HG03354 (cell line): ENCODE measurements at regions not wholly inside any gene's neighbourhood (a gene's known extent, or its start where the extent isn't known, plus 50 kb on each side); places are given as distances from the start of the nearest gene placed in this dataset.

ENCODE experiments used
- ATAC-seq: cut with Tn5 transposase; IDR thresholded peaks from one replicate; pipeline ENCODE4 v1.9.1; 2021; ENCODE audit warnings: mild to moderate bottlenecking; ENCODE audit not compliant: unreplicated experiment, poor library complexity, severe bottlenecking

DNA sequence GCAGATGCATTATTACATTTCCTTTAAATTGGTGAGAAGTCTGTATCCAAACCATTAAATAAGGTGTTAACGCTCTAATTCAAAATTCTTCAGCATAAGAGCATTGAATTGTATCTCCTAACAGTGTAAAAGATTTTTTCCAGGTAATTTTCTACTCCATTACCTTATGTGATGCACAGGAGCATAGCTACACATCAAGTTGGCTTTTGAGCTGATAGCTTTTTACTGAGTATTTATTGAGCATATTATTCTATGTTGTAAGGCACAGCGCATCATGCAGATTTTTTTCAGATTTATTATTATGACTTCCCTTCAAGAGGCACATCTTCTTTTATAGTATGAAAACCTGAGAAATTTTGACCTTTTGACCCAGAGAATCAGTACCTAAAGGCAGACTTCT lies 270.7 kb upstream of the MIR17HG start:
- no peak for ATAC-seq

DNA sequence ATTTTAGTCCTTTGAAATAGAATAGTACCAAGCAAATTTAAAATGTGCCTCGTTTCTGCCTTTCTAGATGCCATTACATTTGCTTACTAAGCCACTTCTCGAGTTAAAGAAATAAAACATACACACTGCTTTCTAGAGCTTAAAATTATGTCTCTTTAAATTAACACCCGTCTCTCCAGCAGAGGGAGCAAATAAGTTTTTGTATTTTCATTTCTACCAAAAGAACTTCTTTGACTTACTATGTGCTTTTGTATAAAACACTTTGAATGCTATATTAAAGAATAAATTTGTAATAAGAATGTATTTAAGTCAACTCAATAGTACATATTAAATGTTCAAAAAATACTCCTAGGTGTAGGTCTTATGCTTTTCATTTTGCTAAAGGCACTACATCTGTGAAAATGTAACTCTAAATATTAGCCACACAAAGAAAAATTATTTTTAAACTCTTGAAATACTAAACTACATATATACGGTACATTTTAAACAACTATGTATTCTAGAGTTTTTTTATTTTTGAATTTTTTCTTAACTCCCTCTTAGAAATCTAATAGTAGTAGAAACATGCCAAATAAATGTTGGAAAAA lies 269.3 kb upstream of the MIR17HG start:
- ATAC-seq = no peak

DNA sequence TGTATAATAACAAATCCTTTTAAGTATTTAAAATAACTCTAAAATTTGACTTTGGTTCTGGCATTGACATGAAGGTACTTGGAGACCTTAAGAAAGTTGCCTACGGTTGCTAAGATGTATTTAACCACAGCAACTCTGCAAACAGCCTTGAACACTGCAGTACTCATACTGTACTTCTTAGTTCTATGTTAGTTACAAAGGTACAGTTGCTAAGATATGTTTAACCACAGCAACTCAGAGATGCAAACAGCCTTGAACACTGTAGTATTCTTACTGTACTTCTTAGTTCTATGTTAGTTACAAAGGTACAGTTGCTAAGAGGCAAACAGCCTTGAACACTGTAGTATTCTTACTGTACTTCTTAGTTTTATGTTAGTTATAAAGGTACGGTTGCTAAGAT lies 268.3 kb upstream of the MIR17HG start:
- ATAC-seq = no peak

DNA sequence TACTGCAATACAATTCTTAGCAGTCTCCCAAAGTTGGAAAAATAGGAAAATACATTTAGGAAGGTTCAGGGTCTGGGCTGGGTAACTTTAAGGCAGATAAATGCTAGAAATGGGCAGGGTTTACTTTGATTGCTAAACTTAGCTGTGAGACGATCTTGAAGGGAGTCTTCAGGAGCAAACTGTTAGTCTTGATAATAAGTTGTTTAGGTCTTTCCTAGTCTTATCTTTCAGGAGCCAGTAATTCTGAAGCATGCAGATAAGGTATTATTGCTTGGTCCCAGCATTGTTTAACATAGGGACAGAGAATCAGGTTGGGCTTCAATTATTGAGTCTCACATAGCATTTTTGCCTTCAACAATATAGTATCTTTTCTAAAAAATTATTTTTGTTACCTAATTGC lies 262.4 kb upstream of the MIR17HG start:
- no peak for ATAC-seq

- no peak for ATAC-seq
Measured at GRCh38 chr13:91086936-91087716, 260.4 kb upstream of the MIR17HG start.

- no peak for ATAC-seq
Measured at GRCh38 chr13:91097269-91097668, 250.2 kb upstream of the MIR17HG start.

DNA sequence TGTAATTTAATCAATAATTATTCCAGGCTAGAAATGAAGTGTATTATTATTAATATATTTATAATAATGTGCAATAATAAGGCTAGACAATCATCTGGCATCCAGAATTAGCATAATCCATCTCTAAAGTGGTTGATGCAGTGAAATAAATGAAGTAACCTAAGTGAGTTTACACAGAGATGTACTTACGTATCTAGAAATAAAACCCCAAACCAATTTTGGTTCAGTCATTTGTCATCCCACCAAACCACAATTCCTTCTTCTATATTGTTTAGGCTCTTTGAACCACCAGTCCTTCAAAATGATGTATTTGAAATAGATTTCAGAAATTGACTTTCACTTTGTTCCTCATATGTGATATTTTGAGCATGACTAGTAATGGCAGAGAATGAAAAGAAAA lies 247.6 kb upstream of the MIR17HG start:
- no peak for ATAC-seq

- no peak for ATAC-seq
Measured at GRCh38 chr13:91100944-91101343, 246.5 kb upstream of the MIR17HG start.

DNA sequence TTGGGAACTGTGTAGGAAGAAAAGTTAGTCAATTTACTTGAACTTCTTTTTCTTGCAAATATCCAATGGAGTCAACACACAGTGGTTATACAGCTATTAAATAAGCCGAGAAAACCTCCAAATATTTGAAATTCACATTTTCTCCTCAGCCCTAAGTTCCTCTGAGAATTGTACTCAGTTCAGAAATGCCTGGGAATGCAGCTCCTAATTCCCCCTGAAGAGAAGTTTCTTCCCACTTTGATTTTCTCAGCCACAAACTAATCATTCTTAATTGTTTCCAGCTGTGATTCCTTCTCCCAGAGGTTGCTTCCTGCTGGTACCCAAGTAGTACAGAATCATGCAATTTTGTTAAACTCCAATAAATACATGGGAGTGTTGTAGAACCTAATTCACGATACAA lies 246.1 kb upstream of the MIR17HG start:
- ATAC-seq = no peak

DNA sequence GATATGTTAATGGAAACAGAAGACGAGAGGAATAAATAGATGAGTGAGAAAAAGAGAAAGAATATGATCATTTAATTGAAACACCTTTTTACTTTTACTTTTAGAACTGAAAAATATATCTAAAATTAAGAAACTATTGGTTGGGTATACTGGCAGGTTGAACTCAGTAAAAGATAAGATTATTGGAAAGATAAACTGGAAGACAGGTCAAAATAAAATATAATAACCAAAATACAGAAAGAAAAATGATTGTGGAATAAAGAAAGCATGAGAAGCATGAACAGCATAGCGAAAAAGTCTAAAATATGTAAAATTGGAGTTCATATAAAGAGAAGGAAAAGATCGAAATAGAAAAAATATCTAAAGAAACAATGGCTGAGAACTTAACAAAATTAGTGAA lies 242.2 kb upstream of the MIR17HG start:
- no peak for ATAC-seq

- no peak for ATAC-seq
Measured at GRCh38 chr13:91106565-91106964, 240.9 kb upstream of the MIR17HG start.

DNA sequence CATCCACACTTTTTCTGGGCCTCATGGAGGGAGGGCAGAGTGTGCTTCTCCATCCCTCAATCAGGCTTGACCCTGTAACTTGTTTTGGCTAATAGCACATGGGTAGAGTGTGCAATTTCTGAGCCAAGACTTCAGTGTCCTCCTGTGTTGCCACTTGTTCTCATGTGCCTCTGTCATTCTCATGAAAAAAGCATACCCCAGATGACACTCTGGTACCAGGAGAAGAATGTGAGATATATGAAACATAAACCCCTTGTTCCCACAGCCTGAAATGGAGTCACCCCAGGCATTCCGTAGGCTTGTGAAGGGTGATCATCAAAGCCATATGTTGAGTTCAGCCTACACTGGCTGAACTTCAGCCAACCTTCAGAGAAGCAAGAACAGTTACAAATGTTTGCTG lies 239.2 kb upstream of the MIR17HG start:
- ATAC-seq = no peak

DNA sequence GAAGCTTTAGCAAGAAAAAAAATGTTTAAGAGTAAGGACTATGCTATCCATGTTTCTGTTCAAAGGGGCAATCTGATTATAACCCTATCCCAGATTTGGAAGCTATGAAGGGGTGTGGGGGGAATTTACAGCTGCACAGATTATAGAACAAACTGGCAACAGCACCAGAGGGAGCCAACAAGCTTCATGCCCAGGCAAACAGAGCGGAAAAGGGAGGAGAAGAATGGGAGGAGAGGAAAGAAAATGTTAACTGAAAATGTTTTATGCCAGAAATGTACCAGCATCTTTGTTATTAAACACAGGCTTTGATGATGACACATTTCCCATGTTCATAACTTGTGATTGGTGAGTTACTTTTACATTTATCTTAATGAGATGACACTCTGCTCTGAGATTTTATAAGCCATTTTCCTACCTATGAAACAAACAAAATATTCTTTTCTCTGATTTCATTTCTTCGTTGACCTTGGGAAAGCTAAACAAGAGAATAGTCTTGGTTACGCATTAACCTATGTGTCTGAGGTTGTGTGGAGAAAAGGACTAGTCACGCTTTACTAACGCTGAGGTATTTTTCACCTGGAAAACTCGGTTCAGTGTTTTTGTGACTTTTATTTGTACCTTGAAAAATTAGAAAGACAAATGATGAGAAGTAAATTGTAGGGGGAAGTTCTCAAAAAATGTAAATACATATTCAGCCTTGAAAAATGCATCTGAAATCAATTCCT lies 235.8 kb upstream of the MIR17HG start:
- ATAC-seq = no peak

DNA sequence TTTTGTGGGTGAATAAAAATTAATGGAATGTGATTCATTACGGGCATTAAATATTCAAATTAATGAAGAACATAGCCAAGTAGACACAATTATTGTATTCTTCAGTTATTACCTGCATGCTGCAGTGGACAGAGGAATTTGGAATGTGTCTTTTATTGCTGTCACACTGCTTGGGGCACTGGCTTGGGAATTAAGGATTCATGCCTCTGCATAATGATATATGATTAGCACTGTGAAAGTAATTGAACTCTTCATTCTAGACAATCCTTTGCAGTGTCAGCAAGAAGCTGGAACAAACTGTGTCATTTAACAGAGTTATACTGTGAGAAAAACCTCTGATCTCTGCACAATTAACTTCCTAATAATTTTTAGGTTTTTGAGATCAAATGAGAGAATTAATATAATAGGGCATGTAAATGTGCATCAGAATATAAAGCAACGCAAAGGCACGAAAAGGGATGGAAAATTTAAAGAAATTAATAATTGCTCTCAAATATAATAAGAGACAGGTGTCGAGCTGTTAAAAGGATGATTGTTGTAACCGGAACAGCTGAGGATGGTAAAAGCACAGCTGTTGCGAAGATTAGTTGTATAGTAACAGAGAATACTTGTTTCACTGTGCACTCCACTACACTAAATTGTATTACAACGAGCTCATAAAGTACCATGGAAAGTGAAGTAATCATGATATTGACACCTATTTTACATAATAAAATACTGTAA lies 235.1 kb upstream of the MIR17HG start:
- no peak for ATAC-seq

DNA sequence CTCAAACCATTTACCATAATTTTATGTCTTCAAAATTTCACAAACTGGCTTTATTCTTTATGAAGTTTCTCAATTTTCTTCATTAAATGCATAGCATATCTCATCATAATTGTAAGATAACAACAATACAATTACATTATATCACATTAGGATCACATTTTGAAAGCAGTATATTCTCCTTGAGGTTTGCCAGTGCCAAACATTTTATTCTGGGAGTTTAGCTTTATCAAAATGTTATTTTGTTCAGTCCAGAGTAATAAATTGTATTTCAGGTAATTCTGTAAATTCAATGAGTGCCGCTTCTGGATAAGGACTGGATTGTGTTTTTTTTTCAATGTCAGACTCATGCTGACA lies 234.6 kb upstream of the MIR17HG start:
- no peak for ATAC-seq

DNA sequence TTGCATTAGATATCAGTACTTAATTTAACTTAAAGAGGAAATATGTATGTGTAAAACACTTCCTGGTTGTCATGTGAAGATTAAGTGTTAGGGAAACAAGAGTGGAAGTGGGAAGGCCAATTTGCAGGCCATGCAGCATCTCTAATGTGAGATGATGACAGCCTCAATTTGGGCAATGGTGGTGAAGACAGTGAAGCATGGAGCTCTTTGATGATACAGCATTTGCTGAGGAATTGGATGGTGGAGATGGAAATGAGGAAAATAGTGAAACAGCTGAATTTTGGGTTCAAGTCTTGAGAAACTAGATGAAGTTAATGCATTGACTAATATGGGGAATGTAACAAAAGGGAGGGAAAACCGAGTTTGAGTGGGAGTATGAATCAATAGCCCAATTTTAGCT lies 231.7 kb upstream of the MIR17HG start:
- ATAC-seq = no peak

GRCh38 chr13:91117351-91117750 lies 230.1 kb upstream of the MIR17HG start:
- no peak for ATAC-seq

- no peak for ATAC-seq
Measured at GRCh38 chr13:91119643-91120042, 227.8 kb upstream of the MIR17HG start.

DNA sequence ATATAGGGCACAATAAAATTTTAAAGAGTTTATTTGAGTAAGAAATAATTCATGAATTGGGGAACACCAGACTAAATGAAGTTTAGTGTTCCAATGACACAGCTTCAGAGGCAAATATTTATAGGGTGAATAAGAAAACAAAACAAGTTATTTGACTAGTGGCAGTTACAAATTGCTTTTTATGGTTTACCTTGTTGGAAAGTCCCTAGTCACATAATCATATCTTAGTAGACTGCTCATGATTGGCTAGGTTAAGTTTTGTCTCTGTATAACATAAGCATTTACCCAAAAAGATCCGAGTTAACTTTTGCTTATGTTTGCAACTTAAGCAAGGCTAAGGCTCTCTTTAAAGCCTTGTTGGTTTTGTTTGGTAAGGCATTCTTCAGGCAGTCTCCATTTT lies 224.7 kb upstream of the MIR17HG start:
- ATAC-seq = no peak

DNA sequence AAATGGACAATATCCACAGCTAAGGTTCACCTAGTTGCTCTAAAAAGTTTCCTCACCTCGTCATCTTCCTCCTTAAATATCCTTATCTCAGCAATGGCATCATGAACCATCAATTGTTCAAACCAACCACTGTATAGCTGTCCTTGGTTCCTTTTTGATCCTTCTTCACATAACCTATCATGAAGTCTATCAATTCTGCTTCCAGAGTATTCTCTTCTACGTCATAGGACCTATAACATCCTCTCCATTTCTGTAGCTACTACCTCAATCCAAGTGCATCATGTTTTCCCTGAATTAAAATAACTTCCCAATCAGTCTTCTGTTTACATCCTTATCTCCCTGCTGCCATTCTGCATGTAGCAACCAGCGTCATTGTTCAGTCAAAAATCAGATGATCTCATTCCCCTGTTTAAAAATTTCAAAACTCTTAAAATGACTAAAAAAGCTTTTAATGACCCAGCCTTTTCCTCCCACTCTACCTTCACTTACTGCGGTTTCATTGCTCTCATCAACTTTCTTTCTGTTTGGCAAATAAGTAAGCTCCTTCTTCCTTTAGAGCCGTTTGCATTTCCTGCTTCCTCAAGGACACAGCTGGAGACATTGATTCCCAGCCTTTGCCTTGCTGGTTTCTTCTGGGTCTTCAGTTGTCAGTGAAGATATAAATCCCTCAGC lies 223.9 kb upstream of the MIR17HG start:
- ATAC-seq = peak; percentile 66
